CD14-positive monocyte (primary cell): ENCODE measurements at regions not wholly inside any gene's neighbourhood (a gene's known extent, or its start where the extent isn't known, plus 50 kb on each side); places are given as distances from the start of the nearest gene placed in this dataset.

Experiments used
- DNase-seq, 3 donors: peaks; one replicate each; pipeline ENCODE4 v3.0.0-alpha.2; 2011 to 2022
- H2AFZ ChIP-seq: 2 replicates; pipeline ENCODE4 v1.6.0; 2012; ENCODE audit warnings: mild to moderate bottlenecking, low read depth, low read length, inconsistent platforms; ENCODE audit not compliant: insufficient read depth, poor library complexity, severe bottlenecking
- H3K27ac ChIP-seq, 2 donors: 1 replicate in 1 of 2; 2 replicates in 1 of 2; pipeline ENCODE4 v1.5.1; 2012 to 2013; ENCODE audit warnings: low read length in 2 of 2, control low read depth in 1 of 2, inconsistent platforms in 1 of 2, low read depth in 1 of 2, mild to moderate bottlenecking in 1 of 2
- H3K27me3 ChIP-seq, 2 donors: one replicate each; pipeline versions ENCODE4 v1.6.0 to v1.6.1; 2011 to 2013; ENCODE audit warnings: low read length in 2 of 2; ENCODE audit not compliant: control insufficient read depth in 2 of 2, insufficient read depth in 2 of 2
- H3K36me3 ChIP-seq, 2 donors: replicated peaks in 1 of 2; 1 replicate in 1 of 2; 2 replicates in 1 of 2; pipeline versions ENCODE4 v1.5.1 to v1.6.1; 2012 to 2013; ENCODE audit warnings: low read length in 2 of 2, control low read depth in 1 of 2, inconsistent platforms in 1 of 2, mild to moderate bottlenecking in 1 of 2; ENCODE audit not compliant: insufficient read depth in 2 of 2, control insufficient read depth in 1 of 2
- H3K4me1 ChIP-seq, 2 donors: 1 replicate in 1 of 2; 2 replicates in 1 of 2; pipeline versions ENCODE4 v1.5.1 to v1.6.1; 2012 to 2013; ENCODE audit warnings: low read length in 2 of 2, control low read depth in 1 of 2, inconsistent platforms in 1 of 2, mild to moderate bottlenecking in 1 of 2, moderate library complexity in 1 of 2; ENCODE audit not compliant: insufficient read depth in 2 of 2, control insufficient read depth in 1 of 2
- H3K4me2 ChIP-seq: replicated peaks from 2 replicates; pipeline ENCODE3; 2012; ENCODE audit warnings: low read length, moderate library complexity, mild to moderate bottlenecking; ENCODE audit not compliant: poor library complexity, severe bottlenecking; ENCODE audit errors: extremely low read depth
- H3K4me3 ChIP-seq, 3 experiments: fragments of 200-600 bp in 1 of 3; sonication (generic) in 1 of 3; replicated peaks in 1 of 3; 1 replicate in 2 of 3; 2 replicates in 1 of 3; pipeline ENCODE4 v1.5.1; 2011 to 2013; ENCODE audit warnings: low read length in 3 of 3, mild to moderate bottlenecking in 3 of 3, control low read depth in 2 of 3, low read depth in 2 of 3, inconsistent platforms in 1 of 3, moderate library complexity in 1 of 3
- H3K79me2 ChIP-seq: 2 replicates; pipeline ENCODE4 v1.6.0; 2012; ENCODE audit warnings: mild to moderate bottlenecking, control low read depth, inconsistent platforms, low read length, moderate library complexity; ENCODE audit not compliant: insufficient read depth
- H3K9ac ChIP-seq: 2 replicates; pipeline ENCODE4 v1.6.0; 2017; ENCODE audit warnings: low read length, mild to moderate bottlenecking; ENCODE audit not compliant: insufficient read depth, poor library complexity, severe bottlenecking
- H3K9me3 ChIP-seq, 2 donors: replicated peaks in 1 of 2; 1 replicate in 1 of 2; 2 replicates in 1 of 2; pipeline versions ENCODE4 v1.5.1 to v1.6.1; 2012 to 2013; ENCODE audit warnings: low read length in 2 of 2, control low read depth in 1 of 2; ENCODE audit not compliant: control insufficient read depth in 1 of 2, insufficient read depth in 1 of 2
- H4K20me1 ChIP-seq: 2 replicates; pipeline ENCODE4 v1.6.0; 2012; ENCODE audit warnings: mild to moderate bottlenecking, low read length, control low read depth, moderate library complexity; ENCODE audit not compliant: insufficient read depth
- H3K27ac Mint-ChIP-seq, 7 donors: one replicate each; pipeline ENCODE4 v1.8.0; 2020; ENCODE audit warnings: mild to moderate bottlenecking in 7 of 7, mixed read lengths in 7 of 7, moderate library complexity in 6 of 7, inconsistent platforms in 2 of 7
- H3K27me3 Mint-ChIP-seq, 3 donors: one replicate each; pipeline ENCODE4 v1.8.0; 2021 to 2022; ENCODE audit warnings: low read depth in 3 of 3, mild to moderate bottlenecking in 3 of 3, mixed read lengths in 3 of 3, moderate library complexity in 3 of 3, inconsistent platforms in 1 of 3
- H3K36me3 Mint-ChIP-seq, 2 donors: one replicate each; pipeline ENCODE4 v1.8.0; 2020; ENCODE audit warnings: mixed read lengths in 2 of 2, inconsistent platforms in 1 of 2, mild to moderate bottlenecking in 1 of 2
- H3K4me1 Mint-ChIP-seq: one replicate; pipeline ENCODE4 v1.8.0; 2020; ENCODE audit warnings: mild to moderate bottlenecking, mixed read lengths
- H3K4me3 Mint-ChIP-seq, 2 donors: one replicate each; pipeline ENCODE4 v1.8.0; 2020; ENCODE audit warnings: mild to moderate bottlenecking in 2 of 2, mixed read lengths in 2 of 2, moderate library complexity in 1 of 2
- H3K9me3 Mint-ChIP-seq, 7 donors: one replicate each; pipeline ENCODE4 v1.8.0; 2020 to 2022; ENCODE audit warnings: mixed read lengths in 7 of 7, mild to moderate bottlenecking in 6 of 7, moderate library complexity in 6 of 7, inconsistent platforms in 2 of 7
- WGBS: methylation state at CpG from one replicate; pipeline ENCODE4 v1.1.5; 2013; ENCODE audit warnings: missing lambda C conversion rate; ENCODE audit not compliant: insufficient coverage; 5-methylcytosine and 5-hydroxymethylcytosine counted together
- intact Hi-C, 2 donors: fragments of 100-400 bp; cut with micrococcal nuclease; formaldehyde crosslinking; loops; one replicate each; pipeline versions ENCODE4 v1.15.0 to v1.15.1; 2023
- TF ChIP-seq, protein P1 (sequence below): fragments of 200-600 bp; IDR thresholded peaks from one replicate; pipeline ENCODE4 v1.8.0; 2022; ENCODE audit warnings: antibody characterized with exemption, mild to moderate bottlenecking

DNA sequence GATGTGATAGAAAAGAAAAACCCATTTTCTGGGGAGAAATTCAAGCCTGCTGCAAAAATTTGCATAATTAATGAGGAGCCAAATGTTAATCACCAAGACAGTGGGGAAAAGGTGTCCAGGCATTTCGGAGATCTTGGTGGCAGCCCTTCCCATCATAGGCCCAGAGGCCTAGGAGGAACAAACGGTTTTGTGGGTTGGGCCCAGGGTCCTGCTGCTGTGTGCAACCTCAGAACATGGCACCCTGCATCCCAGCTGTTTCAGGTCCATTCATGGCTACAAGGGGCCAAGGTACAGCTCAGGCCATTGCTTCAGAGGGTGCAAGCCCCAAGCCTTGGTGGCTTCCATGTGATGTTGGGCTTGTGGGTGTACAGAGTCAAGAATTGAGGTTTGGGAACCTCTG is 189.8 kb upstream of the IMPG1 start:
- intact Hi-C loops = no loop called here
- Mint-ChIP-seq H3K4me3 (no peak overlapping the region), H3K27ac (no peak overlapping the region), H3K4me1 (no peaks in the 10 kb centered on the region), H3K9me3 (peaks cover 4 to 32% (median 19%) of the 10 kb centered on the region in 7 donors), H3K27me3 (no peaks in the 10 kb centered on the region), H3K36me3 (no peaks in the 10 kb centered on the region)
- Histone ChIP-seq H2AFZ (no peak overlapping the region), H3K4me1 (no peaks in the 10 kb centered on the region), H3K9ac (no peak overlapping the region), H3K79me2 (no peaks in the 10 kb centered on the region), H4K20me1 (no peaks in the 10 kb centered on the region), H3K27ac (no peak overlapping the region), H3K4me3 (no peak overlapping the region), H3K4me2 (no peak overlapping the region), H3K36me3 (no peaks in the 10 kb centered on the region), H3K9me3 (peaks cover 30 to 56% of the 10 kb centered on the region in 2 donors), H3K27me3 (no peaks in the 10 kb centered on the region)
- WGBS = 75% methylated on average over 2 of the region's 2 CpGs
- no peak for DNase-seq
- TF ChIP-seq, protein P1, sequence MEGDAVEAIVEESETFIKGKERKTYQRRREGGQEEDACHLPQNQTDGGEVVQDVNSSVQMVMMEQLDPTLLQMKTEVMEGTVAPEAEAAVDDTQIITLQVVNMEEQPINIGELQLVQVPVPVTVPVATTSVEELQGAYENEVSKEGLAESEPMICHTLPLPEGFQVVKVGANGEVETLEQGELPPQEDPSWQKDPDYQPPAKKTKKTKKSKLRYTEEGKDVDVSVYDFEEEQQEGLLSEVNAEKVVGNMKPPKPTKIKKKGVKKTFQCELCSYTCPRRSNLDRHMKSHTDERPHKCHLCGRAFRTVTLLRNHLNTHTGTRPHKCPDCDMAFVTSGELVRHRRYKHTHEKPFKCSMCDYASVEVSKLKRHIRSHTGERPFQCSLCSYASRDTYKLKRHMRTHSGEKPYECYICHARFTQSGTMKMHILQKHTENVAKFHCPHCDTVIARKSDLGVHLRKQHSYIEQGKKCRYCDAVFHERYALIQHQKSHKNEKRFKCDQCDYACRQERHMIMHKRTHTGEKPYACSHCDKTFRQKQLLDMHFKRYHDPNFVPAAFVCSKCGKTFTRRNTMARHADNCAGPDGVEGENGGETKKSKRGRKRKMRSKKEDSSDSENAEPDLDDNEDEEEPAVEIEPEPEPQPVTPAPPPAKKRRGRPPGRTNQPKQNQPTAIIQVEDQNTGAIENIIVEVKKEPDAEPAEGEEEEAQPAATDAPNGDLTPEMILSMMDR = no peak

DNA sequence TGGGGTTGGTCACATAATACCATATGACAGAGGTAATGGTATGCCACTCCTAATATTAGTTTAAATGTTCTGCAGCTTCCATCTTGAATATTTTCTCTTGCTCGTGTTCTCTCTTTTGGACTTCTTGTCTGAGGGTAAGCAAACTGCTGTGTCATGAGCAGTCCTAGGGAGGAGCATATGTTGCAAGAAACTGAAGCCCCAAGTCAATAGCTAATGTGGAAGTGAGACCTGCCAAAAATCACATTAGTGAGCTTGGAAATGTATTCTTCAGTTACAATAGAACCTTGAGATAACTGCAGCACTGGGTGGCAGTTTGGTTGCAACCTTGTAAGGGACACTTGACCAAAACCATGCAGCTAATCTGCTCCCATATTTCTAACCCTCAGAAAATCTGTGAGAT is 178.2 kb upstream of the IMPG1 start:
- Mint-ChIP-seq H3K4me3 (no peak overlapping the region), H3K36me3 (no peaks in the 10 kb centered on the region), H3K27ac (no peak overlapping the region), H3K4me1 (no peaks in the 10 kb centered on the region), H3K27me3 (no peaks in the 10 kb centered on the region), H3K9me3 (peaks cover 2 to 13% (median 6%) of the 10 kb centered on the region in 7 donors)
- TF ChIP-seq, protein P1 = no peak
- H3K27me3 ChIP-seq = no peaks in the 10 kb centered on the region
- peaks cover 7 to 11% of the 10 kb centered on the region in 2 donors for H3K9me3 ChIP-seq
- intact Hi-C loops = no loop called here
- H3K36me3 ChIP-seq = no peaks in the 10 kb centered on the region
- no peak overlapping the region for H3K27ac ChIP-seq
- H3K4me3 ChIP-seq = no peak overlapping the region
- no CpG with 5 or more reads among the region's 1 CpG for WGBS
- no peak for DNase-seq
- no peak overlapping the region for H3K4me2 ChIP-seq
- no peak overlapping the region for H3K9ac ChIP-seq
- no peaks in the 10 kb centered on the region for H4K20me1 ChIP-seq
- H3K79me2 ChIP-seq = no peaks in the 10 kb centered on the region
- H2AFZ ChIP-seq = no peak overlapping the region
- no peaks in the 10 kb centered on the region for H3K4me1 ChIP-seq
